ENCODE measurements at regions not wholly inside any gene's neighbourhood (a gene's known extent, or its start where the extent isn't known, plus 50 kb on each side); places are given as distances from the start of the nearest gene placed in this dataset.
"Not testable (repeated sequence)": the region's sequence is repeated elsewhere in the genome, so short reads cannot be mapped to it uniquely, and the experiment has no call there.

DNA sequence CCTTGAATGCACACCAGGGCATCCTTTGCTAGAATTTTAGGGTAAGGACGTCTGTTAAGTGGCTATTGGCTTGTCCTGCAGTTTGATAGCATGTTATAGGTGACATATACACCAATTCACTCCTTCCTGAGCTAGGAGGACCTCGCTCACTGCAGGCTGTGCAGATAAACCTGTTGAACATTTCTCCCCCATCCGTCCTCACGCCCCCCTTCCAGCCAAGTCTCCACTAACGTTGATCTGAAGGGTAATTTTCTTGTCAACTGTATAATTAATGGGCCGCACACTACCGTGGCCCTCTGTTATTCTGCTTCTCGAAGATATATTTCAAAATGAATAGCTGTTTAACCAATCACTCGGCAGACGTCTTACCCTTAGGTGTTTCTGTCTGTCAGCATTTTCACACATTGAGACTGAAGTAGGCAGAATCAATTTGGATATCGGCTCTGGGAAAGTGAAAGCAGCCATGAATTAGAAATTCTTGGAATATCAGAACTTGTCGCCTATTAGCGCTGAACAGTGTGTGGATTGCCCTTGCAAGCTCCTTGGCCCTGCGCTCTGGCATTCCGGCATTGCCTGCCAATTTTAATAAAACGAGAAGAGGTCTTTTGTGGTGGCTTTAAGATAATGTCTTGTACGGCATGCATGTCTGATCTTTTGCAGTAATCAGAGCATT lies 905.3 kb downstream of the TYW1 start:
- Histone ChIP-seq H3K4me1 (no peaks in the 10 kb centered on the region), H3K9me3 (ENCODE audit: control insufficient read depth, low read length) (no peaks in the 10 kb centered on the region), H3K4me3 (ENCODE audit: low read depth, low read length) (no peak overlapping the region), H3K4me2 (ENCODE audit: low read length) (no peak overlapping the region), H3K9ac (no peak overlapping the region), H3K27me3 (ENCODE audit: control insufficient read depth, insufficient read depth, low read length) (no peaks in the 10 kb centered on the region), H3K79me2 (no peaks in the 10 kb centered on the region), H2AFZ (no peak overlapping the region), H3K36me3 (ENCODE audit: control insufficient read depth, insufficient read depth, low read length) (no peaks in the 10 kb centered on the region), H3K27ac (no peak overlapping the region)
- TF ChIP-seq, protein P1, sequence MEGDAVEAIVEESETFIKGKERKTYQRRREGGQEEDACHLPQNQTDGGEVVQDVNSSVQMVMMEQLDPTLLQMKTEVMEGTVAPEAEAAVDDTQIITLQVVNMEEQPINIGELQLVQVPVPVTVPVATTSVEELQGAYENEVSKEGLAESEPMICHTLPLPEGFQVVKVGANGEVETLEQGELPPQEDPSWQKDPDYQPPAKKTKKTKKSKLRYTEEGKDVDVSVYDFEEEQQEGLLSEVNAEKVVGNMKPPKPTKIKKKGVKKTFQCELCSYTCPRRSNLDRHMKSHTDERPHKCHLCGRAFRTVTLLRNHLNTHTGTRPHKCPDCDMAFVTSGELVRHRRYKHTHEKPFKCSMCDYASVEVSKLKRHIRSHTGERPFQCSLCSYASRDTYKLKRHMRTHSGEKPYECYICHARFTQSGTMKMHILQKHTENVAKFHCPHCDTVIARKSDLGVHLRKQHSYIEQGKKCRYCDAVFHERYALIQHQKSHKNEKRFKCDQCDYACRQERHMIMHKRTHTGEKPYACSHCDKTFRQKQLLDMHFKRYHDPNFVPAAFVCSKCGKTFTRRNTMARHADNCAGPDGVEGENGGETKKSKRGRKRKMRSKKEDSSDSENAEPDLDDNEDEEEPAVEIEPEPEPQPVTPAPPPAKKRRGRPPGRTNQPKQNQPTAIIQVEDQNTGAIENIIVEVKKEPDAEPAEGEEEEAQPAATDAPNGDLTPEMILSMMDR (IDR thresholded peaks at IDR 0.05), result no peak

DNA sequence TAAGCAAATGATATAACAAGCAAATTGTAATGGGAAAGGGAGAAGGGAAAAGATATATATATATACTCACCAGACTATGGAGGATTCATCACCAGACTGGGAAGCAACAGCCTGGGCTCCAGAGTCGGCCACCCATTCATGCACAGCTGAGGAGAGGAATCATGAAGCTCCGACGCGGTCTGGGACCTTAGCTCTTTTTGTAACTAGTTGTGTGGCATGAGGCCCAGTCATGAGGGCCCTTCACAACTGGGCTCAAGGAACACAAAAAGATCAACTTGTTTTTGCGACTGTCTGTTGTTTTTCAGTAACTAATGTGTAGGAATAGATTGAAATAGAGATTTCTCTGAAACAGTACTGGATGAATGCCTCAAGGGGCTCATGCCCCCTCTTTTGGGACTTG lies 911.2 kb downstream of the TYW1 start:
- Histone ChIP-seq H2AFZ (no peak overlapping the region), H3K4me1 (no peaks in the 10 kb centered on the region), H3K27me3 (ENCODE audit: control insufficient read depth, insufficient read depth, low read length) (no peaks in the 10 kb centered on the region), H3K36me3 (ENCODE audit: control insufficient read depth, insufficient read depth, low read length) (no peaks in the 10 kb centered on the region), H3K4me2 (ENCODE audit: low read length) (no peak overlapping the region), H3K9ac (no peak overlapping the region), H3K9me3 (ENCODE audit: control insufficient read depth, low read length) (no peaks in the 10 kb centered on the region), H3K27ac (no peak overlapping the region), H3K79me2 (no peaks in the 10 kb centered on the region), H3K4me3 (ENCODE audit: low read depth, low read length) (no peak overlapping the region)
- TF ChIP-seq, protein P1 (IDR thresholded peaks at IDR 0.05), result no peak

DNA sequence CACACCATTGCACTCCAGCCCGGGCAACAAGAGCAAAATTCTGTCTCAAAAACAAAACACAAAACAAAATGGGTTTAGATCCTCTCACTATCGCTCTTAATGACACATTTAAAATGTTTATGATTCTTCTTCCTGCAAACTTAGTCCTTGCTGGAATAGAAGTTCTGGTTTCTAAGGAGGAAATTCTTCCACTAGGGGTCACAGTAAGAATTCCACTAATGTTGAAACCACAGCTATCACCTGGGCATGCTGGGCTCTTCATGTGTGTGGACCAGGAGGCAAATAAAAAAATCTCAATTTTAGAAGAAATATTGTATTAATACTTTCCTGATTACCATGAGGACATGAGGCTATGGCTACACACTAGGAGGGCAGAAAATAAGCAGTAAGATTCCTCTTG lies 915.8 kb downstream of the TYW1 start:
- H3K27ac ChIP-seq, result no peak overlapping the region
- H3K4me3 ChIP-seq (ENCODE audit: low read depth, low read length), result no peak overlapping the region
- TF ChIP-seq, protein P1 (IDR thresholded peaks at IDR 0.05), result no peak
- H3K9me3 ChIP-seq (ENCODE audit: control insufficient read depth, low read length), result no peaks in the 10 kb centered on the region
- H3K27me3 ChIP-seq (ENCODE audit: control insufficient read depth, insufficient read depth, low read length), result no peaks in the 10 kb centered on the region
- H3K9ac ChIP-seq, result no peak overlapping the region
- no peaks in the 10 kb centered on the region for H3K36me3 ChIP-seq (ENCODE audit: control insufficient read depth, insufficient read depth, low read length)
- no peaks in the 10 kb centered on the region for H3K4me1 ChIP-seq
- H3K4me2 ChIP-seq (ENCODE audit: low read length), result no peak overlapping the region
- H3K79me2 ChIP-seq, result no peaks in the 10 kb centered on the region
- no peak overlapping the region for H2AFZ ChIP-seq

DNA sequence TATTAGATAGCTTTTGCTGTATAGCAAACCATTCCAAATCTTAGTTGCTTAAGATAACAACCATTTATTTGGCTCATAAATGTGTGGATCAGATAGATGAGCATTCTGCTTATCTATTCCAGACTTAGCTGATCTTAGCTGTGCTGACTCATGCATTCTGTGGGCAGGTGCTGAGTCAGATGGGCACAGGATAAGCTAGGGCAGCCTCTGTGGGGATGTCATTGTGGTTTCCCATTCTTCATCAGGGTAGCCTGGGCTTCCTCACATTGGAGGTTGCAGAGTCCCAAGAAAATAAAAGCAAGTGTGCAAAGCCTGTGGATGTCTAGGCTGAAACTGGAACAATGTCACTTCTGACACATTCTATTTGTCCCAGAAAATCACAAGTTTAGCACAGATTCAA lies 917.0 kb downstream of the TYW1 start:
- no peaks in the 10 kb centered on the region for H3K4me1 ChIP-seq
- H3K4me3 ChIP-seq (ENCODE audit: low read depth, low read length), result no peak overlapping the region
- no peak overlapping the region for H3K9ac ChIP-seq
- no peaks in the 10 kb centered on the region for H3K36me3 ChIP-seq (ENCODE audit: control insufficient read depth, insufficient read depth, low read length)
- no peak overlapping the region for H3K4me2 ChIP-seq (ENCODE audit: low read length)
- no peak overlapping the region for H2AFZ ChIP-seq
- TF ChIP-seq, protein P1 (IDR thresholded peaks at IDR 0.05), result no peak
- no peaks in the 10 kb centered on the region for H3K79me2 ChIP-seq
- no peaks in the 10 kb centered on the region for H3K27me3 ChIP-seq (ENCODE audit: control insufficient read depth, insufficient read depth, low read length)
- no peaks in the 10 kb centered on the region for H3K9me3 ChIP-seq (ENCODE audit: control insufficient read depth, low read length)
- H3K27ac ChIP-seq, result no peak overlapping the region

DNA sequence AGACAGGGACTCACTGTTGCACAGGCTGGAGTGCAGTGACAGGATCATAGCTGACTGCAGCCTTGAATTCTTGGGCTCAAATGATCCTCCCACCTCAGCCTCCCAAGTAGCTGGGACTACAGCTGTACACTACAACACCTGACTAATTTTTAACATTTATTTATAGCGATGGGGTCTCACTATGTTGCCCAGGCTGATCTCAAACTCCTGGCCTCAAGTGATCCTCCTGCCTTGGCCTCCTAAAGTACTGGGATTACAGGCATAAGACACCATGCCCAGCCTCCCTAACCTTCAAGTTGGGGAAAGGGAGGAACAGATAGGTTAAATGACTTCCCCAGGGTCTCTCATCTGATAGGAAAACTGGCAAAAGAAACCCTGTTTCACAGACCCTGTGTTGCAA lies 919.5 kb downstream of the TYW1 start:
- H3K36me3 ChIP-seq (ENCODE audit: control insufficient read depth, insufficient read depth, low read length); H2AFZ ChIP-seq; H3K4me1 ChIP-seq; H3K4me2 ChIP-seq (ENCODE audit: low read length); H3K27me3 ChIP-seq (ENCODE audit: control insufficient read depth, insufficient read depth, low read length); H3K4me3 ChIP-seq (ENCODE audit: low read depth, low read length); H3K9me3 ChIP-seq (ENCODE audit: control insufficient read depth, low read length); H3K9ac ChIP-seq; H3K27ac ChIP-seq; H3K79me2 ChIP-seq: not testable (repeated sequence)
